Fibroblast of villous mesenchyme (primary cell): ENCODE measurements at regions not wholly inside any gene's neighbourhood (a gene's known extent, or its start where the extent isn't known, plus 50 kb on each side); places are given as distances from the start of the nearest gene placed in this dataset.

Experiments used
- DNase-seq: peaks from one replicate; pipeline ENCODE4 v3.0.0-alpha.2; 2010; ENCODE audit warnings: low read depth
- H3K4me3 ChIP-seq: 2 replicates; pipeline ENCODE4 v1.5.1; 2011; ENCODE audit warnings: low read depth, mild to moderate bottlenecking, low read length
- CTCF ChIP-seq: IDR thresholded peaks from 2 replicates; pipeline ENCODE4 v1.5.1; 2012; ENCODE audit warnings: low read depth, mild to moderate bottlenecking, low read length; ENCODE audit not compliant: insufficient read depth

GRCh38 chr9:107737610-107737986 lies 248.0 kb upstream of the KLF4 start:
- no peak for DNase-seq
- no peak overlapping the region for H3K4me3 ChIP-seq
- TF ChIP-seq CTCF, result no peak

- no peak for TF ChIP-seq CTCF
- H3K4me3 ChIP-seq, result no peak overlapping the region
- DNase-seq, result no peak
Measured at GRCh38 chr9:107735821-107736220, 246.3 kb upstream of the KLF4 start.

GRCh38 chr9:107734256-107735013 lies 244.9 kb upstream of the KLF4 start:
- H3K4me3 ChIP-seq, result no peak overlapping the region
- no peak for TF ChIP-seq CTCF
- peak; percentile 96 for DNase-seq

GRCh38 chr9:107733523-107733894 lies 243.9 kb upstream of the KLF4 start:
- H3K4me3 ChIP-seq, result no peak overlapping the region
- DNase-seq, result peak; percentile 79
- no peak for TF ChIP-seq CTCF

- TF ChIP-seq CTCF, result no peak
- DNase-seq, result peak; percentile 85
- H3K4me3 ChIP-seq, result peak overlapping the region; percentile 13
Measured at GRCh38 chr9:107732781-107733522, 243.4 kb upstream of the KLF4 start.

GRCh38 chr9:107731115-107731762 lies 241.7 kb upstream of the KLF4 start:
- DNase-seq, result no peak
- TF ChIP-seq CTCF, result no peak
- H3K4me3 ChIP-seq, result no peak overlapping the region
